HepG2 (cell line): ENCODE measurements at regions not wholly inside any gene's neighbourhood (a gene's known extent, or its start where the extent isn't known, plus 50 kb on each side); places are given as distances from the start of the nearest gene placed in this dataset.

ENCODE experiments used
- ATAC-seq: fragments of 200-7000 bp; cut with Tn5 transposase; 3 replicates; pipeline ENCODE4 v1.9.1; 2020; ENCODE audit warnings: mild to moderate bottlenecking, moderate library complexity
- BruUV-seq: library from RNA; stranded (reverse); fragments of 400-500 nt; replicated peaks from 2 replicates; lab custom pipeline; 2021; lab: Mats Ljungman, UMichigan
- CTCF ChIA-PET: fragments of 300-600 bp; formaldehyde crosslinking; extraction: SDS; loops from one replicate; lab custom pipeline; 2021; ENCODE audit warnings: low total read pairs, inconsistent platforms, low intra/inter-chr PET ratio; lab: Yijun Ruan, JAX
- POLR2A ChIA-PET: fragments of 350-600 bp; sonication (Branson Sonifier 250); formaldehyde crosslinking; loops from one replicate; lab custom pipeline; 2020; ENCODE audit warnings: antibody characterized with exemption, inconsistent platforms; lab: Yijun Ruan, JAX
- DNase-seq: peaks from one replicate; pipeline ENCODE4 v3.0.0-alpha.2; 2015; ENCODE audit warnings: low spot score
- FAIRE-seq: peaks from 3 replicates; lab custom pipeline; 2011; peaks lifted over from hg19 to GRCh38; lab: Jason Lieb, UNC
- H2AFZ ChIP-seq: one replicate; pipeline ENCODE4 v1.6.1; 2011; ENCODE audit warnings: low read length, inconsistent platforms
- H3K27ac ChIP-seq: fragments of 300-600 bp; 3 replicates; pipeline ENCODE4 v1.8.0; 2011; ENCODE audit warnings: mixed run types, mild to moderate bottlenecking, mixed read lengths, low read length, inconsistent platforms; ENCODE audit not compliant: insufficient read depth; ENCODE audit errors: extremely low read length
- H3K27me3 ChIP-seq, 2 experiments: fragments of 200-600 bp in 1 of 2; 2 replicates in 1 of 2; 3 replicates in 1 of 2; pipeline versions ENCODE4 v1.6.0 to v1.8.0; 2011; ENCODE audit warnings: low read length in 2 of 2, mild to moderate bottlenecking in 2 of 2, moderate library complexity in 2 of 2, inconsistent platforms in 1 of 2; ENCODE audit not compliant: insufficient read depth in 2 of 2, control insufficient read depth in 1 of 2
- H3K36me3 ChIP-seq, 2 experiments: fragments of 200-600 bp in 1 of 2; replicated peaks in 1 of 2; 2 replicates in 1 of 2; 3 replicates in 1 of 2; pipeline versions ENCODE4 v1.5.1 to v1.8.0; 2011; ENCODE audit warnings: low read length in 2 of 2, inconsistent platforms in 1 of 2; ENCODE audit not compliant: insufficient read depth in 2 of 2, control insufficient read depth in 1 of 2
- H3K4me1 ChIP-seq: 2 replicates; pipeline ENCODE4 v1.5.1; 2012; ENCODE audit warnings: low read length, inconsistent platforms; ENCODE audit not compliant: insufficient read depth
- H3K4me2 ChIP-seq: 2 replicates; pipeline ENCODE4 v1.6.0; 2011; ENCODE audit warnings: low read depth, low read length, inconsistent platforms
- H3K4me3 ChIP-seq, 3 experiments: fragments of 200-600 bp in 1 of 3; sonication (generic), shearing (Covaris generic) in 1 of 3; replicated peaks in 1 of 3; 2 replicates each; pipeline ENCODE4 v1.5.1; 2011 to 2016; ENCODE audit warnings: low read length in 3 of 3, inconsistent platforms in 2 of 3, low read depth in 2 of 3, mild to moderate bottlenecking in 2 of 3, control low read depth in 1 of 3, mixed read lengths in 1 of 3; ENCODE audit not compliant: insufficient read depth in 1 of 3
- H3K79me2 ChIP-seq: one replicate; pipeline ENCODE4 v1.6.1; 2011; ENCODE audit warnings: low read length, inconsistent platforms; ENCODE audit not compliant: insufficient read depth
- H3K9ac ChIP-seq: 2 replicates; pipeline ENCODE4 v1.6.0; 2011; ENCODE audit warnings: mild to moderate bottlenecking, low read depth, low read length, inconsistent platforms; ENCODE audit not compliant: insufficient read depth
- H3K9me3 ChIP-seq: 2 replicates; pipeline ENCODE4 v1.5.1; 2012; ENCODE audit warnings: mild to moderate bottlenecking, low read length
- H4K20me1 ChIP-seq: 2 replicates; pipeline ENCODE4 v1.6.0; 2011; ENCODE audit warnings: inconsistent platforms, mild to moderate bottlenecking, low read length, moderate library complexity; ENCODE audit not compliant: insufficient read depth
- BRD4 ChIP-seq: sonication (generic); formaldehyde crosslinking; IDR thresholded peaks from 2 replicates; pipeline ENCODE4 v1.4.0; 2020; ENCODE audit warnings: missing genetic modification reagents
- CHD2 ChIP-seq: IDR thresholded peaks from 2 replicates; pipeline ENCODE4 v1.6.1; 2011; ENCODE audit warnings: low read depth, low read length, improper control_type of control experiment
- FOXP1 ChIP-seq, 2 experiments: fragments of 450-650 bp in 1 of 2; IDR thresholded peaks; 2 replicates each; pipeline ENCODE4 v1.6.1; 2017 to 2018; ENCODE audit warnings: antibody characterized with exemption in 1 of 2
- KLF13 ChIP-seq: sonication (generic); formaldehyde crosslinking; IDR thresholded peaks from 2 replicates; pipeline ENCODE4 v1.4.0; 2020; ENCODE audit warnings: mild to moderate bottlenecking, missing genetic modification reagents
- KMT2B ChIP-seq: IDR thresholded peaks from 2 replicates; pipeline ENCODE4 v1.6.1; 2016; ENCODE audit warnings: missing genetic modification reagents, missing compliant biosample characterization
- MTA1 ChIP-seq: sonication (generic); formaldehyde crosslinking; IDR thresholded peaks from 2 replicates; pipeline ENCODE4 v1.4.0; 2020; ENCODE audit warnings: missing genetic modification reagents, mild to moderate bottlenecking, borderline replicate concordance
- NBN ChIP-seq: fragments of 450-650 bp; conservative IDR thresholded peaks from 2 replicates; pipeline ENCODE4 v1.6.1; 2017
- PAWR ChIP-seq: sonication (generic); formaldehyde crosslinking; IDR thresholded peaks from 2 replicates; pipeline ENCODE4 v1.4.0; 2020; ENCODE audit warnings: missing genetic modification reagents, mild to moderate bottlenecking, borderline replicate concordance
- RARA ChIP-seq: IDR thresholded peaks from 2 replicates; pipeline ENCODE4 v1.6.1; 2016; ENCODE audit warnings: missing genetic modification reagents, missing compliant biosample characterization
- REXO4 ChIP-seq: sonication (generic); formaldehyde crosslinking; IDR thresholded peaks from 2 replicates; pipeline ENCODE4 v1.8.0; 2022; ENCODE audit warnings: missing genetic modification reagents, mild to moderate bottlenecking, borderline replicate concordance
- TSC22D2 ChIP-seq: sonication (generic); formaldehyde crosslinking; IDR thresholded peaks from 2 replicates; pipeline ENCODE4 v1.5.1; 2020; ENCODE audit warnings: missing genetic modification reagents, mild to moderate bottlenecking, borderline replicate concordance
- ZNF556 ChIP-seq: sonication (generic); formaldehyde crosslinking; IDR thresholded peaks from 2 replicates; pipeline ENCODE4 v1.4.0; 2020; ENCODE audit warnings: mild to moderate bottlenecking, missing genetic modification reagents, borderline replicate concordance
- ZNF672 ChIP-seq: sonication (generic); formaldehyde crosslinking; IDR thresholded peaks from 2 replicates; pipeline ENCODE4 v1.8.1; 2022; ENCODE audit warnings: missing genetic modification reagents
- ZNF776 ChIP-seq: sonication (generic); formaldehyde crosslinking; IDR thresholded peaks from 2 replicates; pipeline ENCODE4 v1.4.0; 2020; ENCODE audit warnings: mild to moderate bottlenecking, missing genetic modification reagents
- WGBS: methylation state at CpG from one replicate; pipeline ENCODE4 v1.1.6; 2017; ENCODE audit warnings: low lambda C conversion rate; 5-methylcytosine and 5-hydroxymethylcytosine counted together
- in situ Hi-C: cut with HindIII; loops from 2 replicates; pipeline ENCODE4 v1.10.0; 2017; ENCODE audit warnings: low pct_unique_long_range_greater_than_20kb; ENCODE audit not compliant: extremely low pct_ligation_motif_present
- intact Hi-C: fragments of 100-400 bp; cut with micrococcal nuclease; formaldehyde crosslinking; loops from one replicate; pipeline ENCODE4 v1.10.0; 2022; ENCODE audit not compliant: unreplicated experiment

DNA sequence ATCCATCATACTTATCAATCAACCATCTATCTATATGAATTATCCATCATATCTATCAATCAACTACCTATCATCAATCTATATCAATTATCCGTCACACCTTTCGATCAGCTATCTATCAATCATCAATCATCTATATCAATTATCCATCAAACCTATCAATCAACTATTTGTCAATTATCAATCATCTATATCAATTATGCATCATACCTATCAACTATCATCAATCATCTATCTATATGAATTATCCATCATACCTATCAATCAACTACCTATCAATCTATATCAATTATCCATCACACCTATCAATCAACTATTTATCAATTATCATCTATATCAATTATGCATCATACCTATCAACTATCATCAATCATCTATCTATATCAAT is 70.6 kb upstream of the PPP2R3B start (continued):
- TF ChIP-seq FOXP1 (IDR thresholded peaks at IDR 0.05) (no peak), FOXP1 (CRISPR knock-in tag; IDR thresholded peaks at IDR 0.05) (no peak), ZNF672 (CRISPR knock-in tag) (no peak), REXO4 (no peak), BRD4 (CRISPR knock-in tag) (no peak), RARA (CRISPR knock-in tag) (no peak), ZNF556 (CRISPR knock-in tag) (no peak), KMT2B (CRISPR knock-in tag) (no peak)

DNA sequence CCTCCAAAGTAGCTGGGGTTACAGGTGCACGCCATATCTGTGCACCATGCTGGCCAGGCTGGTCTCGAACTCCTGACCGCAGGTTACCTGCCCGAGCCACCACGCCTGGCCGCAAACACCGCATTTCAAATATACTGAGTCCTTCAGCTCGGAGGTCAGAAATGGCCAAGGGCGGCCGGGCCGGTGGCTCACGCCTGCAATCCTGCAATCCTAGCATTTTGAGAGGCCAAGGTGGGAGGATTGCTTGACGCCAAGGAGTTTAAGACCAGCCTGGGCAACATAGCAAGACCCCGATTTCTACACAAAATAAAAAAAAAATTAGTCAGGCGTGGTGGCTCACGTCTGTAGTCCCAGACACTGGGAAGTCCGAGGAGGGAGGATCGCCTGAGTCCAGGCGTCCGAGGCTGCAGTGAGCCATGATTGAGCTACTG is 71.9 kb upstream of the PPP2R3B start:
- POLR2A ChIA-PET: no interaction called here
- ATAC-seq: no peak
- intact Hi-C loops: no loop called here

More for the DNA sequence above, 71.9 kb upstream of the PPP2R3B start:
- Histone ChIP-seq H3K27me3 (peaks cover 0 to 12% of the 10 kb centered on the region in 2 experiments; a peak in 2 of 5 replicates), H3K36me3 (no peaks in the 10 kb centered on the region), H3K9me3 (no peaks in the 10 kb centered on the region), H3K27ac (no peak overlapping the region), H3K9ac (no peak overlapping the region), H2AFZ (no peak overlapping the region), H3K4me2 (no peak overlapping the region), H4K20me1 (no peaks in the 10 kb centered on the region), H3K4me1 (no peaks in the 10 kb centered on the region), H3K79me2 (no peaks in the 10 kb centered on the region), H3K4me3 (no peak overlapping the region)
- no peak for FAIRE-seq
- BruUV-seq: no TSS peak
- no peak for DNase-seq
- in situ Hi-C loops: no loop called here
- TF ChIP-seq CHD2 (no peak), NBN (no peak), KLF13 (CRISPR knock-in tag) (no peak), PAWR (CRISPR knock-in tag) (no peak), ZNF776 (CRISPR knock-in tag) (no peak), TSC22D2 (no peak), MTA1 (CRISPR knock-in tag) (no peak)
- WGBS: 50% methylated on average over 20 of the region's 20 CpGs
- CTCF ChIA-PET: no interaction called here
